Body of pancreas (tissue), 4 donors: ENCODE measurements at regions not wholly inside any gene's neighbourhood (a gene's known extent, or its start where the extent isn't known, plus 50 kb on each side); places are given as distances from the start of the nearest gene placed in this dataset.

ENCODE experiments used
- ATAC-seq: fragments of 150-250 bp; one replicate; pipeline ENCODE4 v1.9.1; 2016
- DNase-seq, 4 donors: peaks; one replicate each; pipeline ENCODE4 v3.0.0-alpha.2; 2019
- H3K27ac ChIP-seq, 4 donors: fragments of 200-600 bp; sonication (generic); 1 replicate in 3 of 4; 2 replicates in 1 of 4; pipeline versions ENCODE4 v1.5.1 to v1.6.1; 2016 to 2019; ENCODE audit warnings: mild to moderate bottlenecking in 1 of 4, mixed read lengths in 1 of 4, moderate library complexity in 1 of 4
- H3K27me3 ChIP-seq, 2 donors: fragments of 200-600 bp; sonication (generic); one replicate each; pipeline ENCODE4 v1.6.0; 2016; ENCODE audit warnings: mild to moderate bottlenecking in 1 of 2
- H3K36me3 ChIP-seq, 2 donors: fragments of 200-600 bp; sonication (generic); replicated peaks in 1 of 2; 2 replicates each; pipeline ENCODE4 v1.5.1; 2016; ENCODE audit warnings: low read depth in 2 of 2; ENCODE audit not compliant: insufficient read depth in 1 of 2
- H3K4me1 ChIP-seq: fragments of 200-600 bp; sonication (generic); one replicate; pipeline ENCODE4 v1.6.0; 2016
- H3K4me3 ChIP-seq, 2 donors: fragments of 200-600 bp; sonication (generic); 1 replicate in 1 of 2; 2 replicates in 1 of 2; pipeline ENCODE4 v1.5.1; 2016 to 2019
- H3K9me3 ChIP-seq, 3 donors: fragments of 200-600 bp; sonication (generic); 1 replicate in 2 of 3; 2 replicates in 1 of 3; pipeline ENCODE4 v1.5.1; 2016
- CTCF ChIP-seq, 7 experiments: fragments of 450-650 bp in 4 of 7; fragments of 200-600 bp in 3 of 7; sonication (generic) in 3 of 7; IDR thresholded peaks; one replicate each; pipeline ENCODE4 v1.5.1; 2016 to 2019; ENCODE audit warnings: antibody characterized with exemption in 7 of 7
- POLR2A ChIP-seq, 3 donors: fragments of 450-650 bp; IDR thresholded peaks; one replicate each; pipeline ENCODE4 v1.6.1; 2016; ENCODE audit warnings: antibody characterized with exemption in 3 of 3, mild to moderate bottlenecking in 2 of 3
- WGBS, 2 donors: methylation state at CpG; one replicate each; pipeline ENCODE4 v1.1.5; 2017; 5-methylcytosine and 5-hydroxymethylcytosine counted together
- intact Hi-C: fragments of 100-400 bp; cut with DNase I; formaldehyde crosslinking; loops from one replicate; pipeline ENCODE4 v1.15.1; 2023

GRCh38 chr2:237258615-237259014, 155.3 kb downstream of the COL6A3 start:
- 77 to 80% methylated on average over 4 of the region's 4 CpGs for WGBS, 2 donors
- Histone ChIP-seq H3K27ac (no peak overlapping the region), H3K4me3 (no peak overlapping the region), H3K36me3 (no peaks in the 10 kb centered on the region), H3K4me1 (no peaks in the 10 kb centered on the region), H3K9me3 (no peaks in the 10 kb centered on the region), H3K27me3 (no peaks in the 10 kb centered on the region)
- no peak for TF ChIP-seq POLR2A (IDR thresholded peaks at IDR 0.05)
- no peak for TF ChIP-seq CTCF (IDR thresholded peaks at IDR 0.05)
- intact Hi-C loops: no loop called here
- DNase-seq (no peak), ATAC-seq (no peak)

- WGBS, 2 donors: 79 to 88% methylated on average over 4 of the region's 4 CpGs
- H3K4me3 ChIP-seq: no peak overlapping the region
- TF ChIP-seq CTCF (IDR thresholded peaks at IDR 0.05) (no peak), POLR2A (IDR thresholded peaks at IDR 0.05) (no peak)
- intact Hi-C loops: no loop called here
- H3K9me3 ChIP-seq: no peaks in the 10 kb centered on the region
- H3K4me1 ChIP-seq: no peaks in the 10 kb centered on the region
- DNase-seq (no peak), ATAC-seq (no peak)
- no peaks in the 10 kb centered on the region for H3K36me3 ChIP-seq
- no peak overlapping the region for H3K27ac ChIP-seq
- H3K27me3 ChIP-seq: no peaks in the 10 kb centered on the region
Measured at GRCh38 chr2:237259201-237259600, 154.8 kb downstream of the COL6A3 start.

DNA sequence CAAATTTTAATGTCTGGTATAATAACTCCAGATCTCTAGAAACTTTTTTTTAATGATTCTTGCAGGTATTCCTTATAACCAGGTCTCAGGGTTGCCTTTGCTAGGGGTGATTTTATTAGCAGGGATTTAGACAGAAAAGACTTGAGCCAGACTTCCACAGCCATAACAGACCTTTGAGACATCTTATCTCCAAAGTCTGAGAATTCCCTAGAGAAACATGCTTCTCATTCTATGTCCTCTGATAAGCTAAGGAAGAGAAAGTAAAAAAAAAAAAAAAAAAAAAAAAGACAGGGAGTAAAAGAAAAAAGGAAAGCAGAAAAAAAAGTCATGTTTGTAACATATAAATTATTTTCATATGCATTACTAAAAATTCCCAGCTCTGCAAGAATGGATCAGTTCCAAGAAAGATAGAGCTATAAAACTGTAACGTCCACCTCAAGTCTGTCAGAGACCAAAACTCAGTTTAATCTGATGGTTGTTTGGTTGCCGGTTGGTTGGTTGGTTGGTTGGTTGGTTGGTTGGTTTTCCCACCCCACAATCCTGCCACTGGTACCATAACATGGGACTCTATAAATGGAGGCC, 153.8 kb downstream of the COL6A3 start:
- H3K27ac ChIP-seq: no peak overlapping the region
- no peaks in the 10 kb centered on the region for H3K27me3 ChIP-seq
- DNase-seq (no peak), ATAC-seq (no peak)
- 0 to 2% methylated on average over 2 of the region's 2 CpGs for WGBS, 2 donors
- no peaks in the 10 kb centered on the region for H3K36me3 ChIP-seq
- no peak overlapping the region for H3K4me3 ChIP-seq
- no peaks in the 10 kb centered on the region for H3K9me3 ChIP-seq
- intact Hi-C loops: no loop called here
- H3K4me1 ChIP-seq: no peaks in the 10 kb centered on the region
- TF ChIP-seq POLR2A (IDR thresholded peaks at IDR 0.05) (no peak), CTCF (IDR thresholded peaks at IDR 0.05) (no peak)

- intact Hi-C loops: no loop called here
- Histone ChIP-seq H3K27ac (no peak overlapping the region), H3K4me1 (no peaks in the 10 kb centered on the region), H3K9me3 (no peaks in the 10 kb centered on the region), H3K27me3 (no peaks in the 10 kb centered on the region), H3K4me3 (no peak overlapping the region), H3K36me3 (no peaks in the 10 kb centered on the region)
- WGBS, 2 donors: 80 to 83% methylated on average over 4 of the region's 4 CpGs
- TF ChIP-seq POLR2A (IDR thresholded peaks at IDR 0.05) (no peak), CTCF (IDR thresholded peaks at IDR 0.05) (no peak)
- DNase-seq: no peak
- ATAC-seq: no peak
Measured at GRCh38 chr2:237260686-237261085, 153.3 kb downstream of the COL6A3 start.

DNA sequence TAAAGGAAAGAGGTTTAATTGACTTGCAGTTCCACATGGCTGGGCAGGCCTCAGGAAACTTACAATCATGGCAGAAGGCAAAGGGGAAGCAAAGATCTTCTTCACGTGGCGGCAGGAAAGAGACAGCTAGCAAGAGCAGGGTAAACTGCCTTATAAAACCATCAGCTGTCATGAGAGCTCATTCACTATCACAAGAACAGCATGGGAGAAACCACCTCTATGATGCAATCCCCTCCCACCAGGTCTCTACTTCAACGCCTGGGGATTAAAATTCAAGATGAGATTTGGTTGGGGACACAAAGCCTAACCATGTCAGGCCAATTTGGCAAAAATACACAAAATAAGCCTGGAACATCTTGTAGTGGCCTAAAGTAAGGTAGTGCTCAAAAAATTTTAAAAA, 152.6 kb downstream of the COL6A3 start:
- ATAC-seq: no peak
- no peaks in the 10 kb centered on the region for H3K27me3 ChIP-seq
- H3K27ac ChIP-seq: no peak overlapping the region
- H3K4me1 ChIP-seq: no peaks in the 10 kb centered on the region
- DNase-seq: no peak
- intact Hi-C loops: no loop called here
- TF ChIP-seq CTCF (IDR thresholded peaks at IDR 0.05): no peak
- TF ChIP-seq POLR2A (IDR thresholded peaks at IDR 0.05): no peak
- H3K36me3 ChIP-seq: no peaks in the 10 kb centered on the region
- H3K4me3 ChIP-seq: no peak overlapping the region
- no peaks in the 10 kb centered on the region for H3K9me3 ChIP-seq
- 77 to 87% methylated on average over 3 of the region's 3 CpGs for WGBS, 2 donors
